Sigmoid colon (tissue), 4 donors: ENCODE measurements at regions not wholly inside any gene's neighbourhood (a gene's known extent, or its start where the extent isn't known, plus 50 kb on each side); places are given as distances from the start of the nearest gene placed in this dataset.

Experiments
- POLR2A ChIP-seq, 2 donors: fragments of 450-650 bp; IDR thresholded peaks; one replicate each; pipeline ENCODE4 v1.6.1; 2016; ENCODE audit warnings: antibody characterized with exemption in 2 of 2, mild to moderate bottlenecking in 2 of 2, moderate library complexity in 2 of 2
- POLR2AphosphoS5 ChIP-seq, 4 donors: sonication (generic); formaldehyde crosslinking; IDR thresholded peaks; one replicate each; pipeline ENCODE4 v1.6.1; 2017; ENCODE audit warnings: antibody characterized with exemption in 4 of 4

GRCh38 chr3:106783231-106783630 is 594.0 kb upstream of the CCDC54 start:
- TF ChIP-seq POLR2A (IDR thresholded peaks at IDR 0.05) (no peak), POLR2AphosphoS5 (IDR thresholded peaks at IDR 0.05) (no peak)
